ENCODE measurements at regions not wholly inside any gene's neighbourhood (a gene's known extent, or its start where the extent isn't known, plus 50 kb on each side); places are given as distances from the start of the nearest gene placed in this dataset.

DNA sequence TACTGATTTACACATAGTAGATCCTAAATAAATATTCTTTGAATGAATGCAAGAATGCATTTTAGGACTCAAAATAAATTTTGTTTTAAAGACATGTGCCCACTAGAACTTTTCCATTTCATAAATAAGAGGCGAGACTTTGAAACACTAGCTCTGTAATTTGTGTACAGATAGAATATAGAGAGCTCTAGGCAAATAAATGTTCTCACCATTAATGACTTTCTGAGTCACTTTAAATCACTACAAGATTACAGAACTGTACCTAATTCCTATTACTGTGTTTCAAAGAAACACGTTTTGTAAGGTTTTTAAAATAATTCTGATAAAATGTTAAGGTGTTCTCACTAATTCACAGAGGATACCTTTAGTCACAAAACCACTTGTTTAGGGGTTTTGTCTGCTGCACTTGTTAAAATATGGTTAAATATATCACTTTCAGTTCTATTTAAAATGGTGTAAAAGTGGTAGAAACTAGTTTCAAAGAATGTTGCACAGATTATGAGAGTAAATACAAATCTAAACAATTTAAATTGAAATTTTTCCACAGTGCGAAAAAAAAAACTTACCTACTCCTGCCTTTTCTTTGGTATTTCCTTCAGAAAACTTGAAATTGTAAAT is 158.7 kb upstream of the ZC3H15 start:
- Histone ChIP-seq H2AFZ (ENCODE audit: insufficient read depth, low read depth, low read length, poor library complexity, severe bottlenecking) (no peak overlapping the region), H3K27me3 (replicated peaks in 1 of 4; ENCODE audit: control extremely low read depth in 1 of 4, control insufficient read depth in 3 of 4, insufficient read depth in 4 of 4, low read length in 3 of 4) (no peaks in the 10 kb centered on the region), H3K4me3 (ENCODE audit: control extremely low read depth in 1 of 5, extremely low read depth in 1 of 5, insufficient read depth in 1 of 5, low read depth in 2 of 5, low read length in 4 of 5) (no peak overlapping the region), H3K9me3 (ENCODE audit: control extremely low read depth in 1 of 3, control insufficient read depth in 2 of 3, insufficient read depth in 1 of 3, low read length in 2 of 3) (peaks cover 0 to 2% (median 0%) of the 10 kb centered on the region in 3 donors), H3K4me1 (ENCODE audit: control insufficient read depth in 2 of 2, insufficient read depth in 2 of 2, low read length in 2 of 2) (no peaks in the 10 kb centered on the region), H4K20me1 (ENCODE audit: control insufficient read depth, insufficient read depth, low read length, poor library complexity, severe bottlenecking) (no peaks in the 10 kb centered on the region), H3K4me2 (replicated peaks; ENCODE audit: low read depth, low read length, poor library complexity, severe bottlenecking) (no peak overlapping the region), H3K27ac (ENCODE audit: low read length in 2 of 2) (no peak overlapping the region), H3K9ac (ENCODE audit: low read length) (no peak overlapping the region), H3K79me2 (ENCODE audit: control insufficient read depth, insufficient read depth, low read length) (no peaks in the 10 kb centered on the region), H3K36me3 (replicated peaks in 1 of 2; ENCODE audit: control extremely low read depth in 1 of 2, control insufficient read depth in 1 of 2, extremely low read depth in 1 of 2, insufficient read depth in 2 of 2, low read length in 1 of 2) (no peaks in the 10 kb centered on the region)
- TF ChIP-seq, protein P1, sequence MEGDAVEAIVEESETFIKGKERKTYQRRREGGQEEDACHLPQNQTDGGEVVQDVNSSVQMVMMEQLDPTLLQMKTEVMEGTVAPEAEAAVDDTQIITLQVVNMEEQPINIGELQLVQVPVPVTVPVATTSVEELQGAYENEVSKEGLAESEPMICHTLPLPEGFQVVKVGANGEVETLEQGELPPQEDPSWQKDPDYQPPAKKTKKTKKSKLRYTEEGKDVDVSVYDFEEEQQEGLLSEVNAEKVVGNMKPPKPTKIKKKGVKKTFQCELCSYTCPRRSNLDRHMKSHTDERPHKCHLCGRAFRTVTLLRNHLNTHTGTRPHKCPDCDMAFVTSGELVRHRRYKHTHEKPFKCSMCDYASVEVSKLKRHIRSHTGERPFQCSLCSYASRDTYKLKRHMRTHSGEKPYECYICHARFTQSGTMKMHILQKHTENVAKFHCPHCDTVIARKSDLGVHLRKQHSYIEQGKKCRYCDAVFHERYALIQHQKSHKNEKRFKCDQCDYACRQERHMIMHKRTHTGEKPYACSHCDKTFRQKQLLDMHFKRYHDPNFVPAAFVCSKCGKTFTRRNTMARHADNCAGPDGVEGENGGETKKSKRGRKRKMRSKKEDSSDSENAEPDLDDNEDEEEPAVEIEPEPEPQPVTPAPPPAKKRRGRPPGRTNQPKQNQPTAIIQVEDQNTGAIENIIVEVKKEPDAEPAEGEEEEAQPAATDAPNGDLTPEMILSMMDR (IDR thresholded peaks at IDR 0.05), result no peak
- no peak for TF ChIP-seq EZH2 (IDR thresholded peaks at IDR 0.05; ENCODE audit: borderline replicate concordance, insufficient read depth, low read depth, low read length, poor library complexity, severe bottlenecking)
- no CpG with 5 or more reads among the region's 3 CpGs for WGBS (ENCODE audit: insufficient coverage)
- ChIA-PET POLR2A (no interaction called here), CTCF (no interaction called here)
- intact Hi-C loops (cut with micrococcal nuclease), result no loop called here
- no peak for DNase-seq
- Mint-ChIP-seq H3K27me3 (no peaks in the 10 kb centered on the region), H3K27ac (no peak overlapping the region), H3K9me3 (ENCODE audit: insufficient read depth) (peaks cover 12% of the 10 kb centered on the region), H3K4me3 (no peak overlapping the region), H3K4me1 (no peaks in the 10 kb centered on the region)
- no peak for ATAC-seq (ENCODE audit: low read depth)

DNA sequence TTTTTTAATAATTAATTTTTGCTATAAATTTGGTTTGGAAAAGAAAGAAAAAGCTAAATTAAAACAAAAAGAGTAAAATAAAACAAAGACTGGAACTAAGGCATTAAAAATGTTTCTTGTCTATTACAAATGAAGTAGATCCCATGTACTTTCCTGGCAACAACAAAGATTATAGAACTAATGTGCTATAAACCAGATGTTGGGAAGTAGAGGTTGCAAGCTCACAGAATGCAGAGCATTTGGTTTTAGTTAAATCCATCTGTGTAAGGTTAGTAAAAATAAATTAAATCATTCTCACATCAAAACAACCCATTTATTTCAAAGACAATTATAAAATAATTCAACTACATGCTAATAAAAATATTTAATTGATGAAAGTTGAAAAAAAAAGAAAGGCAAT is 157.2 kb upstream of the ZC3H15 start:
- Histone ChIP-seq H3K79me2 (ENCODE audit: control insufficient read depth, insufficient read depth, low read length) (no peaks in the 10 kb centered on the region), H3K4me3 (ENCODE audit: control extremely low read depth in 1 of 5, extremely low read depth in 1 of 5, insufficient read depth in 1 of 5, low read depth in 2 of 5, low read length in 4 of 5) (no peak overlapping the region), H3K27me3 (replicated peaks in 1 of 4; ENCODE audit: control extremely low read depth in 1 of 4, control insufficient read depth in 3 of 4, insufficient read depth in 4 of 4, low read length in 3 of 4) (no peaks in the 10 kb centered on the region), H3K4me1 (ENCODE audit: control insufficient read depth in 2 of 2, insufficient read depth in 2 of 2, low read length in 2 of 2) (no peaks in the 10 kb centered on the region), H3K27ac (ENCODE audit: low read length in 2 of 2) (no peak overlapping the region), H2AFZ (ENCODE audit: insufficient read depth, low read depth, low read length, poor library complexity, severe bottlenecking) (no peak overlapping the region), H4K20me1 (ENCODE audit: control insufficient read depth, insufficient read depth, low read length, poor library complexity, severe bottlenecking) (no peaks in the 10 kb centered on the region), H3K9ac (ENCODE audit: low read length) (no peak overlapping the region), H3K4me2 (replicated peaks; ENCODE audit: low read depth, low read length, poor library complexity, severe bottlenecking) (no peak overlapping the region), H3K36me3 (replicated peaks in 1 of 2; ENCODE audit: control extremely low read depth in 1 of 2, control insufficient read depth in 1 of 2, extremely low read depth in 1 of 2, insufficient read depth in 2 of 2, low read length in 1 of 2) (no peaks in the 10 kb centered on the region), H3K9me3 (ENCODE audit: control extremely low read depth in 1 of 3, control insufficient read depth in 2 of 3, insufficient read depth in 1 of 3, low read length in 2 of 3) (no peaks in the 10 kb centered on the region)
- ChIA-PET POLR2A (interaction anchor here (0.7 kb wide), 1 partner anchor 344 kb away, joined by 6 read pairs; no protein-coding TSS in a partner anchor), CTCF (no interaction called here)
- Mint-ChIP-seq H3K4me1 (no peaks in the 10 kb centered on the region), H3K27me3 (no peaks in the 10 kb centered on the region), H3K4me3 (no peak overlapping the region), H3K27ac (no peak overlapping the region), H3K9me3 (ENCODE audit: insufficient read depth) (peaks cover 8% of the 10 kb centered on the region)
- DNase-seq, result no peak
- intact Hi-C loops (cut with micrococcal nuclease), result no loop called here
- TF ChIP-seq EZH2 (IDR thresholded peaks at IDR 0.05; ENCODE audit: borderline replicate concordance, insufficient read depth, low read depth, low read length, poor library complexity, severe bottlenecking), result no peak
- TF ChIP-seq, protein P1 (IDR thresholded peaks at IDR 0.05), result no peak
- no peak for ATAC-seq (ENCODE audit: low read depth)
